A549 (cell line): ENCODE measurements at regions not wholly inside any gene's neighbourhood (a gene's known extent, or its start where the extent isn't known, plus 50 kb on each side); places are given as distances from the start of the nearest gene placed in this dataset.
A peak's percentile ranks its signal among the peaks of the same experiment; 100 is the strongest.

Source experiments
- ATAC-seq, 2 experiments: fragments of 200-7000 bp in 1 of 2; fragments of >200 bp in 1 of 2; cut with Nextera tagmentation in 1 of 2; cut with Tn5 transposase in 1 of 2; 3 replicates each; pipeline versions ENCODE4 v1.8.0 to v1.9.1; 2018 to 2020; ENCODE audit warnings: mild to moderate bottlenecking in 1 of 2, moderate library complexity in 1 of 2
- CTCF ChIA-PET: fragments of 300-600 bp; sonication (Branson Sonifier 250); formaldehyde crosslinking; extraction: SDS; loops from one replicate; lab custom pipeline; 2021; ENCODE audit warnings: antibody characterized with exemption, inconsistent platforms; lab: Yijun Ruan, JAX
- POLR2A ChIA-PET: fragments of 350-600 bp; formaldehyde crosslinking; extraction: SDS; loops from one replicate; lab custom pipeline; 2021; ENCODE audit warnings: antibody characterized with exemption, inconsistent platforms; lab: Yijun Ruan, JAX
- DNase-seq, 2 experiments: peaks; one replicate each; pipeline versions ENCODE4 v3.0.0 to v3.0.0-alpha.2; 2011 to 2016; ENCODE audit warnings: low read depth in 1 of 2, low spot score in 1 of 2
- FAIRE-seq: peaks from 2 replicates; lab custom pipeline; 2011; peaks lifted over from hg19 to GRCh38; lab: Jason Lieb, UNC
- H3K27ac ChIP-seq, 2 experiments: fragments of >200 bp; sonication (Bioruptor Twin); formaldehyde crosslinking; 3 replicates each; pipeline ENCODE4 v1.5.1; 2016 to 2017
- H3K4me1 ChIP-seq: fragments of >200 bp; sonication (Bioruptor Twin); formaldehyde crosslinking; 3 replicates; pipeline ENCODE4 v1.6.1; 2016
- H3K4me2 ChIP-seq: fragments of >200 bp; sonication (Bioruptor Twin); formaldehyde crosslinking; 3 replicates; pipeline ENCODE4 v1.6.1; 2016
- H3K4me3 ChIP-seq: fragments of >200 bp; sonication (Bioruptor Twin); formaldehyde crosslinking; 3 replicates; pipeline ENCODE4 v1.5.1; 2016
- H3K9me3 ChIP-seq: fragments of >200 bp; sonication (Bioruptor Twin); formaldehyde crosslinking; 3 replicates; pipeline ENCODE4 v1.6.1; 2016
- ATOH8 ChIP-seq: fragments of 250-450 bp; sonication (Bioruptor Pico); IDR thresholded peaks from 2 replicates; pipeline ENCODE4 v1.5.0; 2020; ENCODE audit warnings: low read depth, mild to moderate bottlenecking, moderate library complexity
- CBX8 ChIP-seq: fragments of 200-600 bp; sonication (generic); IDR thresholded peaks from 2 replicates; pipeline ENCODE4 v1.6.1; 2016
- CEBPB ChIP-seq, 2 experiments: fragments of >200 bp in 1 of 2; sonication (Bioruptor Twin) in 1 of 2; formaldehyde crosslinking in 1 of 2; IDR thresholded peaks; 2 replicates each; pipeline ENCODE4 v1.6.1; 2012 to 2016
- EHF ChIP-seq: fragments of 250-450 bp; sonication (Bioruptor Pico); IDR thresholded peaks from 2 replicates; pipeline ENCODE4 v1.5.0; 2020; ENCODE audit warnings: mild to moderate bottlenecking
- EHMT2 ChIP-seq: fragments of 200-600 bp; sonication (generic); IDR thresholded peaks from 2 replicates; pipeline ENCODE4 v1.6.1; 2016; ENCODE audit warnings: antibody characterized with exemption, low read depth, mild to moderate bottlenecking, moderate library complexity
- ELK1 ChIP-seq: fragments of 150-350 bp; IDR thresholded peaks from 2 replicates; pipeline ENCODE4 v1.6.1; 2014; ENCODE audit warnings: low read depth, mild to moderate bottlenecking, low read length
- FOSB ChIP-seq: fragments of 250-450 bp; sonication (Bioruptor Pico); IDR thresholded peaks from 2 replicates; pipeline ENCODE4 v1.5.0; 2020; ENCODE audit warnings: mild to moderate bottlenecking, moderate library complexity
- HES2 ChIP-seq: fragments of >200 bp; sonication (Bioruptor Twin); formaldehyde crosslinking; IDR thresholded peaks from 2 replicates; pipeline ENCODE4 v1.6.1; 2016
- HOXB5 ChIP-seq: fragments of 250-450 bp; sonication (Bioruptor Pico); IDR thresholded peaks from 2 replicates; pipeline ENCODE4 v1.5.0; 2020; ENCODE audit warnings: mild to moderate bottlenecking, moderate library complexity
- KDM5A ChIP-seq: fragments of 200-600 bp; sonication (generic); IDR thresholded peaks from 2 replicates; pipeline ENCODE4 v1.6.1; 2016; ENCODE audit warnings: antibody characterized with exemption, mild to moderate bottlenecking
- MYC ChIP-seq: IDR thresholded peaks from 2 replicates; pipeline ENCODE4 v1.6.1; 2012; ENCODE audit warnings: mild to moderate bottlenecking, inconsistent platforms, low read length, improper control_type of control experiment, borderline replicate concordance
- NFE2L2 ChIP-seq: fragments of 150-350 bp; conservative IDR thresholded peaks from 2 replicates; pipeline ENCODE4 v1.6.1; 2014; ENCODE audit warnings: low read length
- PBX3 ChIP-seq: IDR thresholded peaks from 2 replicates; pipeline ENCODE4 v1.6.1; 2012
- PHF8 ChIP-seq: fragments of 200-600 bp; sonication (generic); IDR thresholded peaks from 2 replicates; pipeline ENCODE4 v1.6.1; 2016; ENCODE audit warnings: low read depth, mild to moderate bottlenecking, antibody characterized with exemption, moderate library complexity, borderline replicate concordance
- POLR2A ChIP-seq: IDR thresholded peaks from 2 replicates; pipeline ENCODE4 v1.6.1; 2012; ENCODE audit warnings: mild to moderate bottlenecking, low read length
- POLR2AphosphoS2 ChIP-seq: conservative IDR thresholded peaks from 2 replicates; pipeline ENCODE4 v1.6.1; 2012; ENCODE audit warnings: low read length, improper control_type of control experiment, inconsistent platforms
- RCOR1 ChIP-seq: fragments of 150-350 bp; IDR thresholded peaks from 2 replicates; pipeline ENCODE4 v1.6.1; 2014; ENCODE audit warnings: antibody characterized with exemption, low read length, low read depth
- RNF2 ChIP-seq: fragments of 200-600 bp; sonication (generic); IDR thresholded peaks from 2 replicates; pipeline ENCODE4 v1.6.1; 2016; ENCODE audit warnings: low read depth, mild to moderate bottlenecking, antibody characterized with exemption, moderate library complexity, borderline replicate concordance
- SREBF2 ChIP-seq: fragments of 450-650 bp; IDR thresholded peaks from 2 replicates; pipeline ENCODE4 v1.6.1; 2014; ENCODE audit warnings: mild to moderate bottlenecking, moderate library complexity
- TP53 ChIP-seq: fragments of 250-450 bp; sonication (Bioruptor Pico); IDR thresholded peaks from 2 replicates; pipeline ENCODE4 v1.5.0; 2021; ENCODE audit warnings: mild to moderate bottlenecking, moderate library complexity
- USF2 ChIP-seq: fragments of 450-650 bp; IDR thresholded peaks from 2 replicates; pipeline ENCODE4 v1.6.1; 2014; ENCODE audit warnings: antibody characterized with exemption
- ZC3H11A ChIP-seq: fragments of 450-650 bp; IDR thresholded peaks from 2 replicates; pipeline ENCODE4 v1.6.1; 2014; ENCODE audit warnings: antibody characterized with exemption, mild to moderate bottlenecking
- WGBS: methylation state at CpG from one replicate; pipeline ENCODE4 v1.1.6; 2017; ENCODE audit errors: missing lambda C conversion rate; 5-methylcytosine and 5-hydroxymethylcytosine counted together

- H3K4me2 ChIP-seq: 0 out of 3 replicates have a peak overlapping the region, but pooled peaks have one; percentile 16
- no peak overlapping the region for H3K27ac ChIP-seq
- H3K9me3 ChIP-seq: peaks cover 12% of the 10 kb centered on the region; the same call in 1 of the 3 replicates
- ATAC-seq (no peak), DNase-seq (no peak), FAIRE-seq (no peak)
- peaks cover 11% of the 10 kb centered on the region; the same call in 1 of the 3 replicates for H3K4me1 ChIP-seq
- ChIA-PET POLR2A (no interaction called here), CTCF (no interaction called here)
- TF ChIP-seq PHF8 (no peak), RCOR1 (no peak), RNF2 (no peak)
- H3K4me3 ChIP-seq: no peak overlapping the region
Observed at GRCh38 chr5:92992073-92992472, 588.9 kb downstream of the NR2F1-AS1 start.

GRCh38 chr5:92991581-92992067 is 589.4 kb downstream of the NR2F1-AS1 start:
- Histone ChIP-seq H3K4me3 (no peak overlapping the region), H3K4me2 (peak overlapping the region; percentile 16; the same call in 1 of the 3 replicates), H3K4me1 (peaks cover 11% of the 10 kb centered on the region; the same call in 1 of the 3 replicates), H3K27ac (no peak overlapping the region), H3K9me3 (peaks cover 12% of the 10 kb centered on the region; the same call in 1 of the 3 replicates)
- ChIA-PET CTCF (no interaction called here), POLR2A (no interaction called here)
- FAIRE-seq: no peak
- WGBS: 41% methylated on average over 3 of the region's 3 CpGs
- no peak for TF ChIP-seq EHF (CRISPR knock-in tag)
- TF ChIP-seq KDM5A: no peak
- TF ChIP-seq PBX3: no peak
- no peak for TF ChIP-seq HOXB5 (CRISPR knock-in tag)
- ATAC-seq: peak in 1 of 2 experiments; percentile 33; a peak in 2 of 6 replicates
- no peak for DNase-seq

- DNase-seq (no peak), FAIRE-seq (no peak), ATAC-seq (no peak)
- Histone ChIP-seq H3K27ac (no peak overlapping the region), H3K9me3 (peaks cover 12% of the 10 kb centered on the region; the same call in 1 of the 3 replicates), H3K4me2 (no peak overlapping the region), H3K4me3 (no peak overlapping the region), H3K4me1 (peaks cover 11% of the 10 kb centered on the region; the same call in 1 of the 3 replicates)
- 87% methylated on average over 6 of the region's 6 CpGs for WGBS
- TF ChIP-seq POLR2A: no peak
- TF ChIP-seq MYC: no peak
- TF ChIP-seq ATOH8 (CRISPR knock-in tag): no peak
- TF ChIP-seq FOSB (CRISPR knock-in tag): no peak
- no peak for TF ChIP-seq CBX8
- no peak for TF ChIP-seq HES2
- no peak for TF ChIP-seq NFE2L2
- no peak for TF ChIP-seq ELK1
- no peak for TF ChIP-seq ZC3H11A
- TF ChIP-seq HOXB5 (CRISPR knock-in tag): no peak
- TF ChIP-seq USF2: no peak
- TF ChIP-seq TP53 (CRISPR knock-in tag): no peak
- no peak for TF ChIP-seq CEBPB (IDR thresholded peaks at IDR 0.05)
- no peak for TF ChIP-seq POLR2AphosphoS2
- no peak for TF ChIP-seq SREBF2
- TF ChIP-seq EHMT2: no peak
- no peak for TF ChIP-seq RNF2
- POLR2A ChIA-PET: no interaction called here
- CTCF ChIA-PET: no interaction called here
Observed at GRCh38 chr5:92990771-92991170, 590.2 kb downstream of the NR2F1-AS1 start.
